ENCODE measurements at regions not wholly inside any gene's neighbourhood (a gene's known extent, or its start where the extent isn't known, plus 50 kb on each side); places are given as distances from the start of the nearest gene placed in this dataset.
"Not testable (repeated sequence)": the region's sequence is repeated elsewhere in the genome, so short reads cannot be mapped to it uniquely, and the experiment has no call there.

DNA sequence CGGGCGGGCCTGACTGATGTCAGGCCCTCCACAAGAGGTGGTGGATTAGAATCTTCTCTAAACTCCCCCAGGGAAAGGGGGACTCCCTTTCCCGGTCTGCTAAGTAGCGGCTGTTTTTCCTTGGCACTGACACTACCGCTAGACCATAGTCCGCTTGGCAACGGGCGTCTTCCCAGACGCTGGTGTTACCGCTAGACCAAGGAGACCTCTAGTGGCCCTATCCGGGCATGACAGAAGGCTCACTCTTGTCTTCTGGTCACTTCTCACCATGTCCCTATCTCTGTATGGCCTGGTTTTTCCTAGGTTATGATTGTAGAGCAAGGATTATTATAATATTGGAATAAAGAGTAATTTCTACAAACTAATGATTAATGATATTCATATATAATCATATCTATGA lies 318.2 kb upstream of the DKK2 start:
- DNase-seq (ENCODE audit: low read depth, low spot score); POLR2A ChIA-PET; CTCF ChIA-PET: not testable (repeated sequence)

DNA sequence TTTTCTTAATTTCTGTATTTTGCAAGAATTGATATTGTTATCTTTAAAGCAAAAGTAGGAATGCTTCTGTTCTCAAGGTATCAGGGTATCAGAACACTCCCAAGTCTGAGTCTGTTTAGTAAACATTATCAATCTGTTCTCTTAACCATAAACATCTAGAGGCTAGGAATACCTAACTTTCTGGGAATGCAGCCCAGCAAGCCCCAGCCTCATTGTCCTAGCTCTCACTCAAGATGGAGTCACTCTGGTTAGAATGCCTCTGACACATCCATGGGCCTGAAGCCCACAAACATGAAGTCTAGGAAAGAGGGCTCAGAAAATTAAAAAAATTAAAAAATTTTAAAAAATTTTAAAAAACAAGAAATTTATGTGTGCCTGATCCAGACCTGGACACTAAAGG lies 315.1 kb upstream of the DKK2 start:
- ChIA-PET CTCF (interaction anchor here (1.0 to 1.2 kb wide), 2 partner anchors 73 to 168 kb away, joined by 3 to 5 read pairs; no protein-coding TSS in a partner anchor), POLR2A (no interaction called here)
- TF ChIP-seq, protein P1, sequence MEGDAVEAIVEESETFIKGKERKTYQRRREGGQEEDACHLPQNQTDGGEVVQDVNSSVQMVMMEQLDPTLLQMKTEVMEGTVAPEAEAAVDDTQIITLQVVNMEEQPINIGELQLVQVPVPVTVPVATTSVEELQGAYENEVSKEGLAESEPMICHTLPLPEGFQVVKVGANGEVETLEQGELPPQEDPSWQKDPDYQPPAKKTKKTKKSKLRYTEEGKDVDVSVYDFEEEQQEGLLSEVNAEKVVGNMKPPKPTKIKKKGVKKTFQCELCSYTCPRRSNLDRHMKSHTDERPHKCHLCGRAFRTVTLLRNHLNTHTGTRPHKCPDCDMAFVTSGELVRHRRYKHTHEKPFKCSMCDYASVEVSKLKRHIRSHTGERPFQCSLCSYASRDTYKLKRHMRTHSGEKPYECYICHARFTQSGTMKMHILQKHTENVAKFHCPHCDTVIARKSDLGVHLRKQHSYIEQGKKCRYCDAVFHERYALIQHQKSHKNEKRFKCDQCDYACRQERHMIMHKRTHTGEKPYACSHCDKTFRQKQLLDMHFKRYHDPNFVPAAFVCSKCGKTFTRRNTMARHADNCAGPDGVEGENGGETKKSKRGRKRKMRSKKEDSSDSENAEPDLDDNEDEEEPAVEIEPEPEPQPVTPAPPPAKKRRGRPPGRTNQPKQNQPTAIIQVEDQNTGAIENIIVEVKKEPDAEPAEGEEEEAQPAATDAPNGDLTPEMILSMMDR (IDR thresholded peaks at IDR 0.05; ENCODE audit: insufficient read depth, low read length, missing control alignments), result no peak
- DNase-seq (ENCODE audit: low read depth, low spot score), result no peak
- no peak overlapping the region for H3K4me3 ChIP-seq (ENCODE audit: low read depth, low read length)

More for the DNA sequence above, 318.2 kb upstream of the DKK2 start:
- not testable (repeated sequence) for H3K4me3 ChIP-seq (ENCODE audit: low read depth, low read length)
- TF ChIP-seq, protein P1 (IDR thresholded peaks at IDR 0.05; ENCODE audit: insufficient read depth, low read length, missing control alignments), result peak; percentile 24

DNA sequence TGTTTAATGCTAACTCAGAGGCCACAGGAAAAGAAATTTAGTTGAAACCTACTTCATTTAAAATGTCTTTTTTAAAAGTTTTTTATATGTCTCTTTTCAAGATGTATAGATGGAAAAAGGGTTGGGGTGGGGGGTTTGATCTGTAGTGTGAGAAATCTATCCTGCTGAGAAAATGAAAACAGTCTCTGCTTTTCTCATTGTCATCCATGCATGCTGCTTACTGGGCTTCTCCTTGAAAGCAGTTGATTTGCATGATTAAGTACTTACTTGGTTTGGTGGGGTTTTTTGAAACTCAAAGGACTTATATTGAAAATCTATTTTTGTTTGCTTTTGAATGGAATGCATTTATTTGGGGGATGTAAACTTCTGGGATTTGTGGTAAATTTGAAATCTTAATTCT lies 313.6 kb upstream of the DKK2 start:
- DNase-seq (ENCODE audit: low read depth, low spot score), result no peak
- POLR2A ChIA-PET, result no interaction called here
- TF ChIP-seq, protein P1 (IDR thresholded peaks at IDR 0.05; ENCODE audit: insufficient read depth, low read length, missing control alignments), result no peak
- CTCF ChIA-PET, result interaction anchor here (1.2 kb wide), 1 partner anchor 166 kb away, joined by 5 read pairs; no protein-coding TSS in a partner anchor
- no peak overlapping the region for H3K4me3 ChIP-seq (ENCODE audit: low read depth, low read length)

DNA sequence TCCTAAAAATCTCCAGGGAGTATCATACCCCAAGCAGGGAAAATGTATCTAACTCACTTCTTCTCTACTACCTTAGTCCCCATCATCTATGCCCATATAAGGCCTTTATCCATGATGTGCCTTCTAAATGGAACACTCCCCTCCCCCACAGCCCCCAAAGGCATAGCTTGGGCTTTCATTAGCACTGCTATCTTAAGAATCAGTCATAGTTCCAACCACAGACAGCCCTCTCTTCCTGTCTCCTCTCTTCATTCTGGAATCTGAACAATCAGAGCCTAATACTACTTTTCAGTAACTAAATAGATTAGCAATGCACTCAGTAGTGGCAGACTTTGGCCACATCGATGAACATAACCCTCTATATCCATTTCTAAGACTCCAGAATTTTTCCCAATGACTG lies 313.2 kb upstream of the DKK2 start:
- peak; percentile 14 for DNase-seq (ENCODE audit: low read depth, low spot score)
- CTCF ChIA-PET, result no interaction called here

DNA sequence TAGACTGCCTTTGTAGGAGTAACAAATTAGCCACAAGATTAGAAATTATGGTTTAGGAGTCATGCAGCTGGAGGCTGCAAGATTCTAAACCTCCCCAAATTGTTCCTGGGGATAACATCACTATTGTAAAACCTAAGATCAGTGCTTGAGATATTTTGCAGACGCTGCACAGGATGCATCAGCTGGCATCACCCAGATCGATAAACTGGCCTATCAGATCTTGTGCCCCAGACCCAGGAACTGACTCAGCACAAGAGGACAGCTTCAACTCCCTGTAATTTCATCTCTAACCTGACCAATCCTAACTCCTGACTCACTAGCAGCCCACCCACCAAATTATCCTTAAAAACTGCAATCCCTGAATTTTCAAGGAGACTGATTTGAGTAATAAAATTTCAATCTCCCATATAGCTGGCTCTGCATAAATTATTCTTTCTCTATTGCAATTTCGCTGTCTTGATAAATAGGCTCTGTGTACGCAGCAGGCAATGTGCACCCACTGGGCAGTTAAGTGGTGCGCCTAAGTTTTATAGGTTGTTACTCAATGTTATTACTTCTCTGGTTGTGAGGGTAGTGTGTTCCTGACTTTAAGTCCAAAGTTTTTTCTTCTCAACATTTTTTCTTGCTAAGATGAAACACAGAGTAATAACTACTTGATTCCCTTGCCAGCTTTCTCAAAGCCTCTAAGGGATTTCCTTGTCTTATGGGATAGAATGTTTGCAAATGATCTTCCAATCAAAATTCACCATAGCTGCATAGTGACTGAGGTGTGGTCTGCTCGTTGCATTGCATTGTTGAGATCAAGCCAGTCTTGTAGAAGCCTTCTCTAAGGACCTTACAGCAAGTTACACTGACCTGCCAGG lies 312.3 kb upstream of the DKK2 start:
- DNase-seq (ENCODE audit: low read depth, low spot score), result no peak
- POLR2A ChIA-PET, result no interaction called here

More for the DNA sequence above, 313.2 kb upstream of the DKK2 start:
- POLR2A ChIA-PET, result no interaction called here
- TF ChIP-seq, protein P1 (IDR thresholded peaks at IDR 0.05; ENCODE audit: insufficient read depth, low read length, missing control alignments), result no peak
- no peak overlapping the region for H3K4me3 ChIP-seq (ENCODE audit: low read depth, low read length)

DNA sequence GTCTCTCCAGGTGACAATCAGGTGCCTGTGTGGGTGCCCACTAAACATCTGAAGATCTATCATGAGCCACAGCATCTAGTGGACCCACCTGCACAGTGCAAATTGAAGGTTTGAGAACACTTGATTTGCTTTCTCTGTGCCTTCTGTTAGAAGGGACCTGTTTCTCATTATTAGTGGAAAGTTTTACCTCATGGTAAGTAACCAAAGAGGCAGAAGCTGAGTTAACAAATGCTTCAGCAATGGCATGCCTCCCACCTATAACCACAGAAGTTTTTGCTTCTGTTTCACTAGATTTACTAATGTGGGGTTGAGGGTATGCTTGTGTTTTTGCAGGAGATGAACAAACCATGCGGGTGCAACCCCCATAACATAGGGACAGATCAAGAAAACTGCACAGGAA lies 297.4 kb upstream of the DKK2 start:
- ChIA-PET POLR2A (no interaction called here), CTCF (no interaction called here)
- no peak overlapping the region for H3K4me3 ChIP-seq (ENCODE audit: low read depth, low read length)
- TF ChIP-seq, protein P1 (IDR thresholded peaks at IDR 0.05; ENCODE audit: insufficient read depth, low read length, missing control alignments), result no peak
- no peak for DNase-seq (ENCODE audit: low read depth, low spot score)

More for the DNA sequence above, 312.3 kb upstream of the DKK2 start:
- no peak overlapping the region for H3K4me3 ChIP-seq (ENCODE audit: low read depth, low read length)
- TF ChIP-seq, protein P1 (IDR thresholded peaks at IDR 0.05; ENCODE audit: insufficient read depth, low read length, missing control alignments), result no peak
- CTCF ChIA-PET, result no interaction called here

DNA sequence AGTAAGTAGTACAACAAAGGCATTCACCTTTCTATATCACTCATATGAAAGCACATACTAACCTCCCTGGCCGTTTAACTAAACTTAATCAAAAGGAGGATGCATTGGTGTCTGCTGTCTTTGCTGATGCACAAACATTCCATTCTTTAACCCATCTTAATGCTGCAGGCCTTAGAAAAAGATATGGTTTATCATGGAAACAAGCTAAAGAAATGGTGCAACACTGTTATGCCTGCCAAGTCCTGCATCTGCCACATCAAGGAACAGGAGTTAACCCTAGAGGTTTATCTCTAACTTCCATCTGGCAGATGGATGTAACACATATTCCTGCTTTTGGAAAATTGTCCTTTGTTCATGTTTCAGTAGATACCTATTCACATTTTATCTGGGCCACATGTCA lies 296.5 kb upstream of the DKK2 start:
- H3K4me3 ChIP-seq (ENCODE audit: low read depth, low read length); POLR2A ChIA-PET; CTCF ChIA-PET; DNase-seq (ENCODE audit: low read depth, low spot score): not testable (repeated sequence)
